ENCODE measurements at regions not wholly inside any gene's neighbourhood (a gene's known extent, or its start where the extent isn't known, plus 50 kb on each side); places are given as distances from the start of the nearest gene placed in this dataset.

DNA sequence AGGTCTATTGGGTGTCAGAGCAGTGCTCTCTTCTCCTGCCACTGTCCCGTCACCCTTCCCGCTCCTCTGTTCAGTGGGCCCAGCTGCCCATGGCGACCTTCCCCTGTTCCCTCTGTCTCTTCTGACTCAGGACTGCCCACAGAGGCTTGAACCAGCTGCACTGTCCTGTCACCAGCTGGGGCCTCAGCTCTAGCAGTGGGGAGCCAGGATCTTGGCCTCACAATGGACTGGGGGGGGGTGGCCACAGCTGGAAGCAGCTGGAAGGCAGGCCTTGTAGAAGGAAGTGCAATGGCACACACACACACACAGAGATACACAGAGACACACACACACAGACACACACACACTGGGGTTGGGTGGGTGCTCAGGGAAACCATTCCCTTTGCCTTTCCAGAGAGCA, 114.0 kb upstream of the PJA1 start:
- H3K27me3 ChIP-seq (replicated peaks in 1 of 7) = peaks cover 0 to 33% (median 0%) of the 10 kb centered on the region in 7 donors
- 70 to 94% (median 83%) methylated on average over 3 of the region's 3 CpGs for WGBS, 5 donors
- TF ChIP-seq POLR2AphosphoS5 (IDR thresholded peaks at IDR 0.05) = no peak
- no peak for TF ChIP-seq CTCF (IDR thresholded peaks at IDR 0.05 in 8 of 11, conservative IDR thresholded peaks at IDR 0.05 in 3 of 11)
- no peak for TF ChIP-seq POLR2A (IDR thresholded peaks at IDR 0.05)
- no peaks in the 10 kb centered on the region for H3K4me1 ChIP-seq
- no peak overlapping the region for H3K27ac ChIP-seq
- DNase-seq = no peak
- intact Hi-C loops (cut with DNase I; ENCODE audit: low total_unique reads) = no loop called here
- no peaks in the 10 kb centered on the region for H3K36me3 ChIP-seq
- no peak overlapping the region for H3K4me3 ChIP-seq
- H3K9me3 ChIP-seq = no peaks in the 10 kb centered on the region

- no peaks in the 10 kb centered on the region for H3K4me1 ChIP-seq
- no peaks in the 10 kb centered on the region for H3K36me3 ChIP-seq
- peaks cover 0 to 34% (median 0%) of the 10 kb centered on the region in 7 donors for H3K27me3 ChIP-seq (replicated peaks in 1 of 7)
- no peaks in the 10 kb centered on the region for H3K9me3 ChIP-seq
- no peak for DNase-seq
- no peak overlapping the region for H3K4me3 ChIP-seq
- intact Hi-C loops (cut with DNase I; ENCODE audit: low total_unique reads) = no loop called here
- WGBS, 5 donors = 48 to 59% (median 51%) methylated on average over 7 to 16 of the region's 16 CpGs
- no peak overlapping the region for H3K27ac ChIP-seq
- TF ChIP-seq POLR2AphosphoS5 (IDR thresholded peaks at IDR 0.05) (no peak), CTCF (IDR thresholded peaks at IDR 0.05 in 8 of 11, conservative IDR thresholded peaks at IDR 0.05 in 3 of 11) (no peak), POLR2A (IDR thresholded peaks at IDR 0.05) (no peak)
Observed at GRCh38 chrX:69278031-69278687, 112.9 kb upstream of the PJA1 start.

GRCh38 chrX:69277369-69277990, 112.2 kb upstream of the PJA1 start:
- no peaks in the 10 kb centered on the region for H3K9me3 ChIP-seq
- H3K4me1 ChIP-seq = no peaks in the 10 kb centered on the region
- WGBS, 5 donors = 77 to 95% (median 91%) methylated on average over 4 to 9 of the region's 9 CpGs
- no peak overlapping the region for H3K4me3 ChIP-seq
- peaks cover 0 to 34% (median 0%) of the 10 kb centered on the region in 7 donors for H3K27me3 ChIP-seq (replicated peaks in 1 of 7)
- no peak overlapping the region for H3K27ac ChIP-seq
- no peaks in the 10 kb centered on the region for H3K36me3 ChIP-seq
- no peak for DNase-seq
- intact Hi-C loops (cut with DNase I; ENCODE audit: low total_unique reads) = no loop called here
- TF ChIP-seq POLR2AphosphoS5 (IDR thresholded peaks at IDR 0.05) = no peak
- TF ChIP-seq CTCF (IDR thresholded peaks at IDR 0.05 in 8 of 11, conservative IDR thresholded peaks at IDR 0.05 in 3 of 11) = no peak
- no peak for TF ChIP-seq POLR2A (IDR thresholded peaks at IDR 0.05)

DNA sequence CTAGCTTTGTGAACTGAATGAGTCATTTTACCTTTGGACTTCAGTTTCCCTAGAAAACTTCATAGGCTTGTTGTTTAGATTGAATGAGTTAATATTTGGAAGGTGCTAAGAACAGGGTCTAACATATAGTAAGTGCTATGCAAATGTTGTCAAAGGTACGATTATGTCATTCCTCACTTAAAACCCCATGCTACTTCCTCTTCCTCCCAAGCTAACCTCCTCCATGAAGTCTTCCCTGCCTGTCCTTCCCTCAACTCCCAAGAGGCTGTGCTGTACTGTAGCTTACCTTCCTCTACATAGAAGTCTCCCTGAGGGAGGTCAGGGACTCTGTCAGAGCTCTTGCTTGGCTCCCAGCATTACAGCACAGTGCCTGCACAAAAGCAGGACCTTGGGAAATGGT, 103.4 kb upstream of the PJA1 start:
- H3K4me3 ChIP-seq = no peak overlapping the region
- no peaks in the 10 kb centered on the region for H3K36me3 ChIP-seq
- H3K27me3 ChIP-seq (replicated peaks in 1 of 7) = peaks cover 0 to 8% (median 0%) of the 10 kb centered on the region in 7 donors
- no peaks in the 10 kb centered on the region for H3K9me3 ChIP-seq
- no peak overlapping the region for H3K27ac ChIP-seq
- 24 to 43% (median 30%) methylated on average over 1 of the region's 1 CpG for WGBS, 5 donors
- TF ChIP-seq POLR2A (IDR thresholded peaks at IDR 0.05) = no peak
- no peak for TF ChIP-seq CTCF (IDR thresholded peaks at IDR 0.05 in 8 of 11, conservative IDR thresholded peaks at IDR 0.05 in 3 of 11)
- TF ChIP-seq POLR2AphosphoS5 (IDR thresholded peaks at IDR 0.05) = no peak
- intact Hi-C loops (cut with DNase I; ENCODE audit: low total_unique reads) = no loop called here
- H3K4me1 ChIP-seq = no peaks in the 10 kb centered on the region
- DNase-seq = no peak
